ENCODE measurements at regions not wholly inside any gene's neighbourhood (a gene's known extent, or its start where the extent isn't known, plus 50 kb on each side); places are given as distances from the start of the nearest gene placed in this dataset.
"Not testable (repeated sequence)": the region's sequence is repeated elsewhere in the genome, so short reads cannot be mapped to it uniquely, and the experiment has no call there.

- no peak for DNase-seq
Measured at GRCh38 chr7:130789436-130789835, 55.4 kb upstream of the KLF14 start.

- DNase-seq: no peak
Measured at GRCh38 chr7:130791746-130792145, 57.7 kb upstream of the KLF14 start.

- no peak for DNase-seq
Measured at GRCh38 chr7:130793855-130794618, 60.0 kb upstream of the KLF14 start.

GRCh38 chr7:130794619-130794922 is 60.6 kb upstream of the KLF14 start:
- DNase-seq: no peak

- DNase-seq: not testable (repeated sequence)
Measured at GRCh38 chr7:130796425-130796824, 62.4 kb upstream of the KLF14 start.

GRCh38 chr7:130803127-130803526 is 69.1 kb upstream of the KLF14 start:
- DNase-seq: no peak

GRCh38 chr7:130804220-130804619 is 70.2 kb upstream of the KLF14 start:
- no peak for DNase-seq

- DNase-seq: not testable (repeated sequence)
Measured at GRCh38 chr7:130812819-130813218, 78.8 kb upstream of the KLF14 start.

- DNase-seq: peak; percentile 17
Measured at GRCh38 chr7:130814778-130815335, 80.8 kb upstream of the KLF14 start.

GRCh38 chr7:130818056-130818455 is 84.0 kb upstream of the KLF14 start:
- DNase-seq: no peak

GRCh38 chr7:130821864-130822263 is 87.9 kb upstream of the KLF14 start:
- DNase-seq: no peak

- DNase-seq: no peak
Measured at GRCh38 chr7:130822642-130823041, 88.6 kb upstream of the KLF14 start.

- no peak for DNase-seq
Measured at GRCh38 chr7:130823060-130823459, 89.1 kb upstream of the KLF14 start.

GRCh38 chr7:130825819-130826218 is 91.8 kb upstream of the KLF14 start:
- no peak for DNase-seq

- DNase-seq: no peak
Measured at GRCh38 chr7:130829415-130829814, 95.4 kb upstream of the KLF14 start.

GRCh38 chr7:130831322-130831721 is 97.3 kb upstream of the KLF14 start:
- no peak for DNase-seq

GRCh38 chr7:130831817-130832481 is 97.9 kb upstream of the KLF14 start:
- peak; percentile 44 for DNase-seq

- no peak for DNase-seq
Measured at GRCh38 chr7:130838738-130839137, 104.7 kb upstream of the KLF14 start.

- no peak for DNase-seq
Measured at GRCh38 chr7:130840599-130840998, 106.6 kb upstream of the KLF14 start.

- DNase-seq: no peak
Measured at GRCh38 chr7:130841416-130841815, 107.4 kb upstream of the KLF14 start.

GRCh38 chr7:130843703-130844102 is 109.7 kb upstream of the KLF14 start:
- DNase-seq: no peak

GRCh38 chr7:130844811-130845580 is 111.0 kb upstream of the KLF14 start:
- no peak for DNase-seq

- DNase-seq: no peak
Measured at GRCh38 chr7:130845581-130846085, 111.6 kb upstream of the KLF14 start.
